A549 (cell line): ENCODE measurements at regions not wholly inside any gene's neighbourhood (a gene's known extent, or its start where the extent isn't known, plus 50 kb on each side); places are given as distances from the start of the nearest gene placed in this dataset.

ENCODE experiments used
- ATAC-seq, 2 experiments: fragments of 200-7000 bp in 1 of 2; fragments of >200 bp in 1 of 2; cut with Nextera tagmentation in 1 of 2; cut with Tn5 transposase in 1 of 2; 3 replicates each; pipeline versions ENCODE4 v1.8.0 to v1.9.1; 2018 to 2020; ENCODE audit warnings: mild to moderate bottlenecking in 1 of 2, moderate library complexity in 1 of 2
- CTCF ChIA-PET: fragments of 300-600 bp; sonication (Branson Sonifier 250); formaldehyde crosslinking; extraction: SDS; loops from one replicate; lab custom pipeline; 2021; ENCODE audit warnings: antibody characterized with exemption, inconsistent platforms; lab: Yijun Ruan, JAX
- POLR2A ChIA-PET: fragments of 350-600 bp; formaldehyde crosslinking; extraction: SDS; loops from one replicate; lab custom pipeline; 2021; ENCODE audit warnings: antibody characterized with exemption, inconsistent platforms; lab: Yijun Ruan, JAX
- DNase-seq, 2 experiments: peaks; one replicate each; pipeline versions ENCODE4 v3.0.0 to v3.0.0-alpha.2; 2011 to 2016; ENCODE audit warnings: low read depth in 1 of 2, low spot score in 1 of 2
- FAIRE-seq: peaks from 2 replicates; lab custom pipeline; 2011; peaks lifted over from hg19 to GRCh38; lab: Jason Lieb, UNC
- H3K27ac ChIP-seq, 2 experiments: fragments of >200 bp; sonication (Bioruptor Twin); formaldehyde crosslinking; 3 replicates each; pipeline ENCODE4 v1.5.1; 2016 to 2017
- H3K4me1 ChIP-seq: fragments of >200 bp; sonication (Bioruptor Twin); formaldehyde crosslinking; 3 replicates; pipeline ENCODE4 v1.6.1; 2016
- H3K4me2 ChIP-seq: fragments of >200 bp; sonication (Bioruptor Twin); formaldehyde crosslinking; 3 replicates; pipeline ENCODE4 v1.6.1; 2016
- H3K4me3 ChIP-seq: fragments of >200 bp; sonication (Bioruptor Twin); formaldehyde crosslinking; 3 replicates; pipeline ENCODE4 v1.5.1; 2016
- H3K9me3 ChIP-seq: fragments of >200 bp; sonication (Bioruptor Twin); formaldehyde crosslinking; 3 replicates; pipeline ENCODE4 v1.6.1; 2016
- BHLHE40 ChIP-seq: IDR thresholded peaks from 2 replicates; pipeline ENCODE4 v1.6.1; 2012; ENCODE audit warnings: low read depth, low read length, inconsistent platforms
- CBX2 ChIP-seq: fragments of 200-600 bp; sonication (generic); IDR thresholded peaks from 2 replicates; pipeline ENCODE4 v1.6.1; 2016; ENCODE audit warnings: low read depth, mild to moderate bottlenecking, borderline replicate concordance
- CBX8 ChIP-seq: fragments of 200-600 bp; sonication (generic); IDR thresholded peaks from 2 replicates; pipeline ENCODE4 v1.6.1; 2016
- CHD2 ChIP-seq: fragments of 150-350 bp; IDR thresholded peaks from 2 replicates; pipeline ENCODE4 v1.6.1; 2014; ENCODE audit warnings: low read length; ENCODE audit not compliant: partially characterized antibody
- CHD4 ChIP-seq: fragments of 200-600 bp; sonication (generic); IDR thresholded peaks from 2 replicates; pipeline ENCODE4 v1.6.1; 2016; ENCODE audit warnings: antibody characterized with exemption, mild to moderate bottlenecking, borderline replicate concordance
- EHMT2 ChIP-seq: fragments of 200-600 bp; sonication (generic); IDR thresholded peaks from 2 replicates; pipeline ENCODE4 v1.6.1; 2016; ENCODE audit warnings: antibody characterized with exemption, low read depth, mild to moderate bottlenecking, moderate library complexity
- FOXS1 ChIP-seq: fragments of 250-450 bp; sonication (Bioruptor Pico); IDR thresholded peaks from 2 replicates; pipeline ENCODE4 v1.5.0; 2020; ENCODE audit warnings: mild to moderate bottlenecking, moderate library complexity
- HES2 ChIP-seq: fragments of >200 bp; sonication (Bioruptor Twin); formaldehyde crosslinking; IDR thresholded peaks from 2 replicates; pipeline ENCODE4 v1.6.1; 2016
- JUN ChIP-seq, 2 experiments: fragments of >200 bp; sonication (Bioruptor Twin); formaldehyde crosslinking; IDR thresholded peaks; 2 replicates in 1 of 2; 3 replicates in 1 of 2; pipeline ENCODE4 v1.6.1; 2016 to 2017
- JUNB ChIP-seq: fragments of >200 bp; sonication (Bioruptor Twin); formaldehyde crosslinking; IDR thresholded peaks from 2 replicates; pipeline ENCODE4 v1.6.1; 2016
- KDM1A ChIP-seq: fragments of 200-600 bp; sonication (generic); IDR thresholded peaks from 2 replicates; pipeline ENCODE4 v1.6.1; 2016; ENCODE audit warnings: low read depth, mild to moderate bottlenecking
- KDM5A ChIP-seq: fragments of 200-600 bp; sonication (generic); IDR thresholded peaks from 2 replicates; pipeline ENCODE4 v1.6.1; 2016; ENCODE audit warnings: antibody characterized with exemption, mild to moderate bottlenecking
- NR3C1 ChIP-seq: fragments of >200 bp; sonication (Bioruptor Twin); formaldehyde crosslinking; IDR thresholded peaks from 3 replicates; pipeline ENCODE4 v1.6.1; 2017
- POLR2AphosphoS2 ChIP-seq: conservative IDR thresholded peaks from 2 replicates; pipeline ENCODE4 v1.6.1; 2012; ENCODE audit warnings: low read length, improper control_type of control experiment, inconsistent platforms
- RARB ChIP-seq: fragments of 250-450 bp; sonication (Bioruptor Pico); IDR thresholded peaks from 2 replicates; pipeline ENCODE4 v1.8.0; 2021; ENCODE audit warnings: mild to moderate bottlenecking, moderate library complexity
- RFX5 ChIP-seq: fragments of 450-650 bp; IDR thresholded peaks from 2 replicates; pipeline ENCODE4 v1.7.1; 2014; ENCODE audit warnings: antibody characterized with exemption, mild to moderate bottlenecking, moderate library complexity
- SMC3 ChIP-seq: fragments of >200 bp; sonication (Bioruptor Twin); formaldehyde crosslinking; IDR thresholded peaks from 3 replicates; pipeline ENCODE4 v1.6.1; 2018; ENCODE audit warnings: inconsistent platforms
- SREBF2 ChIP-seq: fragments of 450-650 bp; IDR thresholded peaks from 2 replicates; pipeline ENCODE4 v1.6.1; 2014; ENCODE audit warnings: mild to moderate bottlenecking, moderate library complexity
- WGBS: methylation state at CpG from one replicate; pipeline ENCODE4 v1.1.6; 2017; ENCODE audit errors: missing lambda C conversion rate; 5-methylcytosine and 5-hydroxymethylcytosine counted together
- TF ChIP-seq, protein P1 (sequence below): IDR thresholded peaks from 2 replicates; pipeline ENCODE4 v1.6.1; 2012; ENCODE audit warnings: low read depth, borderline replicate concordance
- TF ChIP-seq, protein P2 (sequence below): fragments of 250-450 bp; sonication (Bioruptor Pico); IDR thresholded peaks from 2 replicates; pipeline ENCODE4 v1.5.0; 2020; ENCODE audit warnings: low read depth, mild to moderate bottlenecking, moderate library complexity
- TF ChIP-seq, protein P3 (sequence below): fragments of 250-450 bp; sonication (Bioruptor Pico); IDR thresholded peaks from 2 replicates; pipeline ENCODE4 v1.5.0; 2021; ENCODE audit warnings: mild to moderate bottlenecking, moderate library complexity, borderline replicate concordance
- TF ChIP-seq, protein P4 (sequence below): fragments of 450-650 bp; IDR thresholded peaks from 2 replicates; pipeline ENCODE4 v1.6.1; 2014; ENCODE audit warnings: antibody characterized with exemption

- no peak for ATAC-seq
- TF ChIP-seq KDM1A: no peak
- TF ChIP-seq CHD4: no peak
- no peak for TF ChIP-seq POLR2AphosphoS2
- no peak for TF ChIP-seq EHMT2
- no peak for TF ChIP-seq KDM5A
- no peak for TF ChIP-seq CBX2
- TF ChIP-seq JUN (IDR thresholded peaks at IDR 0.05): no peak
- no peak for TF ChIP-seq CBX8
- TF ChIP-seq CHD2: no peak
- TF ChIP-seq SREBF2: no peak
- Histone ChIP-seq H3K9me3 (peaks cover 4% of the 10 kb centered on the region; the same call in 1 of the 3 replicates), H3K4me3 (no peak overlapping the region), H3K27ac (peak overlapping the region in 1 of 2 experiments; percentile 17; a peak in 1 of 6 replicates), H3K4me1 (peaks cover 8% of the 10 kb centered on the region; the same call in 2 of the 3 replicates), H3K4me2 (no peak overlapping the region)
- WGBS: 74% methylated on average over 4 of the region's 4 CpGs
- ChIA-PET CTCF (interaction anchor here (1.0 kb wide), 1 partner anchor 11 kb away, joined by 4 read pairs; no protein-coding TSS in a partner anchor), POLR2A (no interaction called here)
- DNase-seq: no peak
- no peak for FAIRE-seq
Observed at GRCh38 chr14:101500681-101501080, 60.6 kb upstream of the DIO3 start.

DNA sequence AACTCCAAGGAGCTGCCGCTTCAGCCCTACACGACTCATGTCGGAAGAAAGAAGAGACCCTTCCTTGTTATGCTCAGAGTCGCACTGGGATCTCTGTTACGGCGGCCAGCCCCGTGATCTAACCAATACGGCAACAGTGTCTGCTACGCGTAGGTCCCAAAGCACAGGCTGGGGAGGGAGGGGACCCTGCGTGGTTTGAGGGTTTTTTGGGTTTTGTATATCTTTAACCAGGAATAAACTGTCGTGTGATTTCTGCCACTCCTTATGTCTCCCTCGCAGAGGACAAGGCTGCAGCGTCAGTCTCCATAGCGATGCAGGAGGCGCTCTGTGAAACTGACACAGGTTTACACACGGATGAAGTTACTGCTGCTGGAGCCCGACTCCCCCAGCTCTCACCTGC lies 60.0 kb upstream of the DIO3 start:
- POLR2A ChIA-PET: no interaction called here
- WGBS: 90% methylated on average over 18 of the region's 18 CpGs
- ATAC-seq (no peak), DNase-seq (no peak), FAIRE-seq (no peak)
- Histone ChIP-seq H3K9me3 (peaks cover 4% of the 10 kb centered on the region; the same call in 1 of the 3 replicates), H3K4me1 (0 out of 3 replicates have a peak, but pooled peaks cover 3% of the 10 kb centered on the region), H3K4me3 (no peak overlapping the region), H3K4me2 (no peak overlapping the region), H3K27ac (no peak overlapping the region)
- TF ChIP-seq HES2 (no peak), JUNB (no peak), SMC3 (no peak), BHLHE40 (no peak), RFX5 (no peak), CBX8 (no peak), CHD2 (no peak), SREBF2 (no peak), FOXS1 (CRISPR knock-in tag) (no peak), RARB (CRISPR knock-in tag) (no peak), NR3C1 (no peak)
- TF ChIP-seq, protein P1, sequence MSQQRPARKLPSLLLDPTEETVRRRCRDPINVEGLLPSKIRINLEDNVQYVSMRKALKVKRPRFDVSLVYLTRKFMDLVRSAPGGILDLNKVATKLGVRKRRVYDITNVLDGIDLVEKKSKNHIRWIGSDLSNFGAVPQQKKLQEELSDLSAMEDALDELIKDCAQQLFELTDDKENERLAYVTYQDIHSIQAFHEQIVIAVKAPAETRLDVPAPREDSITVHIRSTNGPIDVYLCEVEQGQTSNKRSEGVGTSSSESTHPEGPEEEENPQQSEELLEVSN: no peak
- TF ChIP-seq, protein P2, sequence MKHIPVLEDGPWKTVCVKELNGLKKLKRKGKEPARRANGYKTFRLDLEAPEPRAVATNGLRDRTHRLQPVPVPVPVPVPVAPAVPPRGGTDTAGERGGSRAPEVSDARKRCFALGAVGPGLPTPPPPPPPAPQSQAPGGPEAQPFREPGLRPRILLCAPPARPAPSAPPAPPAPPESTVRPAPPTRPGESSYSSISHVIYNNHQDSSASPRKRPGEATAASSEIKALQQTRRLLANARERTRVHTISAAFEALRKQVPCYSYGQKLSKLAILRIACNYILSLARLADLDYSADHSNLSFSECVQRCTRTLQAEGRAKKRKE (CRISPR knock-in tag): no peak
- TF ChIP-seq, protein P3, sequence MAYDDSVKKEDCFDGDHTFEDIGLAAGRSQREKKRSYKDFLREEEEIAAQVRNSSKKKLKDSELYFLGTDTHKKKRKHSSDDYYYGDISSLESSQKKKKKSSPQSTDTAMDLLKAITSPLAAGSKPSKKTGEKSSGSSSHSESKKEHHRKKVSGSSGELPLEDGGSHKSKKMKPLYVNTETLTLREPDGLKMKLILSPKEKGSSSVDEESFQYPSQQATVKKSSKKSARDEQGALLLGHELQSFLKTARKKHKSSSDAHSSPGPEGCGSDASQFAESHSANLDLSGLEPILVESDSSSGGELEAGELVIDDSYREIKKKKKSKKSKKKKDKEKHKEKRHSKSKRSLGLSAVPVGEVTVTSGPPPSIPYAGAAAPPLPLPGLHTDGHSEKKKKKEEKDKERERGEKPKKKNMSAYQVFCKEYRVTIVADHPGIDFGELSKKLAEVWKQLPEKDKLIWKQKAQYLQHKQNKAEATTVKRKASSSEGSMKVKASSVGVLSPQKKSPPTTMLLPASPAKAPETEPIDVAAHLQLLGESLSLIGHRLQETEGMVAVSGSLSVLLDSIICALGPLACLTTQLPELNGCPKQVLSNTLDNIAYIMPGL (CRISPR knock-in tag): no peak
- TF ChIP-seq, protein P4, sequence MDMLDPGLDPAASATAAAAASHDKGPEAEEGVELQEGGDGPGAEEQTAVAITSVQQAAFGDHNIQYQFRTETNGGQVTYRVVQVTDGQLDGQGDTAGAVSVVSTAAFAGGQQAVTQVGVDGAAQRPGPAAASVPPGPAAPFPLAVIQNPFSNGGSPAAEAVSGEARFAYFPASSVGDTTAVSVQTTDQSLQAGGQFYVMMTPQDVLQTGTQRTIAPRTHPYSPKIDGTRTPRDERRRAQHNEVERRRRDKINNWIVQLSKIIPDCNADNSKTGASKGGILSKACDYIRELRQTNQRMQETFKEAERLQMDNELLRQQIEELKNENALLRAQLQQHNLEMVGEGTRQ: no peak
- CTCF ChIA-PET: interaction anchor here (1.0 to 1.1 kb wide), 2 partner anchors 11 to 24 kb away, joined by 4 to 5 read pairs; no protein-coding TSS in a partner anchor
